ENCODE measurements at regions not wholly inside any gene's neighbourhood (a gene's known extent, or its start where the extent isn't known, plus 50 kb on each side); places are given as distances from the start of the nearest gene placed in this dataset.

- no peak for DNase-seq (ENCODE audit: low spot score)
- Mint-ChIP-seq H3K27ac (no peak overlapping the region), H3K4me3 (no peak overlapping the region), H3K9me3 (no peaks in the 10 kb centered on the region), H3K36me3 (ENCODE audit: low read depth) (no peaks in the 10 kb centered on the region), H3K4me1 (ENCODE audit: low read depth) (no peaks in the 10 kb centered on the region), H3K27me3 (ENCODE audit: insufficient read depth) (no peaks in the 10 kb centered on the region)
- intact Hi-C loops (cut with micrococcal nuclease), result no loop called here
Observed at GRCh38 chr6:84411060-84411629, 183.7 kb upstream of the CEP162 start.

GRCh38 chr6:84409911-84410310 is 182.5 kb upstream of the CEP162 start:
- Mint-ChIP-seq H3K4me1 (ENCODE audit: low read depth) (no peaks in the 10 kb centered on the region), H3K9me3 (no peaks in the 10 kb centered on the region), H3K27me3 (ENCODE audit: insufficient read depth) (no peaks in the 10 kb centered on the region), H3K4me3 (no peak overlapping the region), H3K27ac (no peak overlapping the region), H3K36me3 (ENCODE audit: low read depth) (no peaks in the 10 kb centered on the region)
- no peak for DNase-seq (ENCODE audit: low spot score)
- intact Hi-C loops (cut with micrococcal nuclease), result no loop called here

DNA sequence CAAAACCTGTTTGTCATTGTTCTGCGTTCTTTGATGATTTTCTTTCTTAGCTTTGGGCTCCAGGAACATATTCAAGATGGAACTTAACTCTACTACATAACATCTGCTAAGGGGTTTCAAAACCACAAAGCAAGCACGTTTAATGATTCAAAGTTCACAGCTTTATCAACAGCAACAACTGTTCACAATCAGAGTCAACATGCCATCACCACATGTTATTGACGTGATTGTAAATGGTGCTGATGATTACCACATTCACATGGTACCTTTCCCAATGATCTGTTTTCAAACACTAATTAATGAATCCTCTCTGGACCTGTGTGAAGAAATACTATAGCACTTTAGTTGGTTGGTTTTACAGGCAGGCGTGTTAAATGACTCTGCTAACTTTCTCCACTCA is 180.6 kb upstream of the CEP162 start:
- H3K4me3 Mint-ChIP-seq, result no peak overlapping the region
- H3K27me3 Mint-ChIP-seq (ENCODE audit: insufficient read depth), result no peaks in the 10 kb centered on the region
- H3K27ac Mint-ChIP-seq, result no peak overlapping the region
- H3K36me3 Mint-ChIP-seq (ENCODE audit: low read depth), result no peaks in the 10 kb centered on the region
- DNase-seq (ENCODE audit: low spot score), result no peak
- intact Hi-C loops (cut with micrococcal nuclease), result no loop called here
- no peaks in the 10 kb centered on the region for H3K9me3 Mint-ChIP-seq
- no peaks in the 10 kb centered on the region for H3K4me1 Mint-ChIP-seq (ENCODE audit: low read depth)

DNA sequence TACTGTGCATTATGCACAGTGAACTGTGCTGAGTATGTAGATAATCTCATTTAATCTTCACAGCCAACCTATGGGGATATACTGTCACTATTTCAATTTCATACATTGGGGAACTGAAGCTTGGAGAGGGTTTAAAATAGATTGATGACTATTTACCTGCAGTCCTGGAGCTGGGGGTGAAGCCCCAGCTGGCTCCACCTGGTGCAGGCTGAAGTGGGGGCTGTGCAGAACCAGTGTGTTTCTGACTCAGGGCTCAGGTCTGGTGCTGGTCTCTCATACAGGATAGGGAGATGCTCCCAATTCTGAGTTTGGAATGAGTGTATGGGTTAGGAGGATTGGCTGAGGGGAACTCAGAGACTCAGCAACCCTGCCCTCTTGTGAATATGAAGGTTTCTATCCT is 176.1 kb upstream of the CEP162 start:
- no peaks in the 10 kb centered on the region for H3K27me3 Mint-ChIP-seq (ENCODE audit: insufficient read depth)
- no peaks in the 10 kb centered on the region for H3K9me3 Mint-ChIP-seq
- no peaks in the 10 kb centered on the region for H3K4me1 Mint-ChIP-seq (ENCODE audit: low read depth)
- H3K36me3 Mint-ChIP-seq (ENCODE audit: low read depth), result no peaks in the 10 kb centered on the region
- no peak overlapping the region for H3K27ac Mint-ChIP-seq
- no peak for DNase-seq (ENCODE audit: low spot score)
- H3K4me3 Mint-ChIP-seq, result no peak overlapping the region
- intact Hi-C loops (cut with micrococcal nuclease), result no loop called here

DNA sequence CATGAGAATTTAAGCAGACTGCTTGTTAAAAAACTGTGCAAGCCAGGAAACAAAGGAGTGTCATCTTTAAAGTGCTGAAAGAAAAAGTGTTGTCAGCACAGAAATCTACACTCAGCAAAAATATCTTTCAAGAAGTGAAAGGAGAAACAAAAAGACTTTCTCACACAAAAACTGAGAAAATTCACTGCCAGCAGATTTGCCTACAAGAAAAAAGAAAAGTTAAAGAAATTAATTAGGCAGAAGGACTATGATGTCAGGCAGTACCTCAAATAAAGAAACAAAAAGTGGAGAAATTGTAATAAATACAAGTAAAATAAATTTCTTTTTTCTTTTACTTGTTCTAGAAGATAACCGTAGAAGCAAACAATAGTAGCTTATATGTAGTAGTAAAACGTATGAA is 171.6 kb upstream of the CEP162 start:
- H3K9me3 Mint-ChIP-seq, result no peaks in the 10 kb centered on the region
- H3K27me3 Mint-ChIP-seq (ENCODE audit: insufficient read depth), result no peaks in the 10 kb centered on the region
- H3K36me3 Mint-ChIP-seq (ENCODE audit: low read depth), result no peaks in the 10 kb centered on the region
- no peaks in the 10 kb centered on the region for H3K4me1 Mint-ChIP-seq (ENCODE audit: low read depth)
- no peak for DNase-seq (ENCODE audit: low spot score)
- no peak overlapping the region for H3K27ac Mint-ChIP-seq
- intact Hi-C loops (cut with micrococcal nuclease), result no loop called here
- no peak overlapping the region for H3K4me3 Mint-ChIP-seq

GRCh38 chr6:84392261-84392660 is 164.8 kb upstream of the CEP162 start:
- H3K4me3 Mint-ChIP-seq, result no peak overlapping the region

DNA sequence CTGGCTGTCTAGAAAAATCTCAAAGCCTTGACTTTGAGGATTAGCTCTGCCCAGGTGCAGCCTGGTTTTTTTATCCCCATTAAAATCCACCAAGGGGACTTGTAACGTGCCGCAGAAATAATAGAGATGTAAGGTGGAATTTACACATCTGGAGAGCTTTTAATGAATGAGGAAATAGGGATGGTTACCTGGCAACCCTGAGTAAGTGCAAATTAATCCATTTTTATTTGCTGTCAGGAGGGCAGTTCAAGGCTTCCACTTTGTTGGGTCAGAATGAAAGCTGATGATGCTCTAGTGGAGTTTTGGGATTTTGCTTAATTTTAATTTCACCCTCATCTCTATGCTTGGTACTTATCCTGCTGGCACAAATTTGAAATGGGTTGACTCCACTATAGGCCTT is 163.4 kb upstream of the CEP162 start:
- peaks cover 9% of the 10 kb centered on the region for H3K9me3 Mint-ChIP-seq
- H3K27ac Mint-ChIP-seq, result no peak overlapping the region
- no peak for DNase-seq (ENCODE audit: low spot score)
- no peaks in the 10 kb centered on the region for H3K27me3 Mint-ChIP-seq (ENCODE audit: insufficient read depth)
- H3K36me3 Mint-ChIP-seq (ENCODE audit: low read depth), result no peaks in the 10 kb centered on the region
- H3K4me3 Mint-ChIP-seq, result no peak overlapping the region
- intact Hi-C loops (cut with micrococcal nuclease), result no loop called here
- no peaks in the 10 kb centered on the region for H3K4me1 Mint-ChIP-seq (ENCODE audit: low read depth)

More at GRCh38 chr6:84392261-84392660, 164.8 kb upstream of the CEP162 start:
- DNase-seq (ENCODE audit: low spot score), result no peak
- Mint-ChIP-seq H3K27me3 (ENCODE audit: insufficient read depth) (no peaks in the 10 kb centered on the region), H3K36me3 (ENCODE audit: low read depth) (no peaks in the 10 kb centered on the region), H3K4me1 (ENCODE audit: low read depth) (no peaks in the 10 kb centered on the region), H3K27ac (no peak overlapping the region), H3K9me3 (peaks cover 3% of the 10 kb centered on the region)
- intact Hi-C loops (cut with micrococcal nuclease), result no loop called here

GRCh38 chr6:84390334-84390733 is 162.9 kb upstream of the CEP162 start:
- H3K36me3 Mint-ChIP-seq (ENCODE audit: low read depth), result no peaks in the 10 kb centered on the region
- no peak overlapping the region for H3K27ac Mint-ChIP-seq
- H3K4me3 Mint-ChIP-seq, result no peak overlapping the region
- no peaks in the 10 kb centered on the region for H3K4me1 Mint-ChIP-seq (ENCODE audit: low read depth)
- DNase-seq (ENCODE audit: low spot score), result no peak
- H3K27me3 Mint-ChIP-seq (ENCODE audit: insufficient read depth), result no peaks in the 10 kb centered on the region
- intact Hi-C loops (cut with micrococcal nuclease), result no loop called here
- H3K9me3 Mint-ChIP-seq, result peaks cover 9% of the 10 kb centered on the region

- intact Hi-C loops (cut with micrococcal nuclease), result no loop called here
- H3K27me3 Mint-ChIP-seq (ENCODE audit: insufficient read depth), result no peaks in the 10 kb centered on the region
- no peaks in the 10 kb centered on the region for H3K4me1 Mint-ChIP-seq (ENCODE audit: low read depth)
- no peak overlapping the region for H3K27ac Mint-ChIP-seq
- H3K4me3 Mint-ChIP-seq, result no peak overlapping the region
- no peak for DNase-seq (ENCODE audit: low spot score)
- H3K9me3 Mint-ChIP-seq, result peaks cover 21% of the 10 kb centered on the region
- H3K36me3 Mint-ChIP-seq (ENCODE audit: low read depth), result no peaks in the 10 kb centered on the region
Observed at GRCh38 chr6:84379142-84379541, 151.7 kb upstream of the CEP162 start.

DNA sequence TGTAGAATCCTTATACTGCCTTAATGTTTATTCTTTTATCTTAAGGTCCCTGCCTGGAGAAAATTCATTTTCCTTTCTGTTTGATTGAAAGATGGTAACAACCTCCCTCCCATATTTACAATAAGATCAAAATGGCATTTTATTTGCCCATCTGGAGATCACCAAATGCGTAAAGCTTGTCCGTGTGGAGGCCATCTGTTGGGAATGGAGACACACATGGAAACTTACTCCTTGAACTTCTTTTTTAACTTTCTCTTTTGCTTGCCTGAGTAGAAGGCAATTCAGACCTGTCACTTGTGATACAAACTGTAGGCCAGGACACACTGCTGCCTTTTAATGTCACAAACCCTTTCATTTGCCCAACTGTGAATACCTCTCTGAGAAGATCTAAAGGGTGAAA is 144.8 kb upstream of the CEP162 start:
- H3K36me3 Mint-ChIP-seq (ENCODE audit: low read depth), result no peaks in the 10 kb centered on the region
- H3K27ac Mint-ChIP-seq, result no peak overlapping the region
- peaks cover 10% of the 10 kb centered on the region for H3K9me3 Mint-ChIP-seq
- no peak for DNase-seq (ENCODE audit: low spot score)
- intact Hi-C loops (cut with micrococcal nuclease), result no loop called here
- H3K4me1 Mint-ChIP-seq (ENCODE audit: low read depth), result no peaks in the 10 kb centered on the region
- H3K27me3 Mint-ChIP-seq (ENCODE audit: insufficient read depth), result no peaks in the 10 kb centered on the region
- no peak overlapping the region for H3K4me3 Mint-ChIP-seq

GRCh38 chr6:84371681-84372080 is 144.2 kb upstream of the CEP162 start:
- no peak for DNase-seq (ENCODE audit: low spot score)
- no peaks in the 10 kb centered on the region for H3K4me1 Mint-ChIP-seq (ENCODE audit: low read depth)
- H3K27ac Mint-ChIP-seq, result no peak overlapping the region
- no peaks in the 10 kb centered on the region for H3K27me3 Mint-ChIP-seq (ENCODE audit: insufficient read depth)
- H3K4me3 Mint-ChIP-seq, result no peak overlapping the region
- intact Hi-C loops (cut with micrococcal nuclease), result no loop called here
- H3K9me3 Mint-ChIP-seq, result peaks cover 10% of the 10 kb centered on the region
- no peaks in the 10 kb centered on the region for H3K36me3 Mint-ChIP-seq (ENCODE audit: low read depth)

GRCh38 chr6:84362193-84362821 is 134.9 kb upstream of the CEP162 start:
- Mint-ChIP-seq H3K36me3 (ENCODE audit: low read depth) (no peaks in the 10 kb centered on the region), H3K4me1 (ENCODE audit: low read depth) (no peaks in the 10 kb centered on the region), H3K9me3 (no peaks in the 10 kb centered on the region), H3K4me3 (no peak overlapping the region), H3K27ac (no peak overlapping the region), H3K27me3 (ENCODE audit: insufficient read depth) (no peaks in the 10 kb centered on the region)
- intact Hi-C loops (cut with micrococcal nuclease), result no loop called here
- DNase-seq (ENCODE audit: low spot score), result no peak

- intact Hi-C loops (cut with micrococcal nuclease), result no loop called here
- no peak overlapping the region for H3K4me3 Mint-ChIP-seq
- no peaks in the 10 kb centered on the region for H3K4me1 Mint-ChIP-seq (ENCODE audit: low read depth)
- H3K27ac Mint-ChIP-seq, result no peak overlapping the region
- DNase-seq (ENCODE audit: low spot score), result no peak
- H3K9me3 Mint-ChIP-seq, result no peaks in the 10 kb centered on the region
- no peaks in the 10 kb centered on the region for H3K27me3 Mint-ChIP-seq (ENCODE audit: insufficient read depth)
- no peaks in the 10 kb centered on the region for H3K36me3 Mint-ChIP-seq (ENCODE audit: low read depth)
Observed at GRCh38 chr6:84361372-84362192, 134.1 kb upstream of the CEP162 start.
